ENCODE measurements at regions not wholly inside any gene's neighbourhood (a gene's known extent, or its start where the extent isn't known, plus 50 kb on each side); places are given as distances from the start of the nearest gene placed in this dataset.

DNA sequence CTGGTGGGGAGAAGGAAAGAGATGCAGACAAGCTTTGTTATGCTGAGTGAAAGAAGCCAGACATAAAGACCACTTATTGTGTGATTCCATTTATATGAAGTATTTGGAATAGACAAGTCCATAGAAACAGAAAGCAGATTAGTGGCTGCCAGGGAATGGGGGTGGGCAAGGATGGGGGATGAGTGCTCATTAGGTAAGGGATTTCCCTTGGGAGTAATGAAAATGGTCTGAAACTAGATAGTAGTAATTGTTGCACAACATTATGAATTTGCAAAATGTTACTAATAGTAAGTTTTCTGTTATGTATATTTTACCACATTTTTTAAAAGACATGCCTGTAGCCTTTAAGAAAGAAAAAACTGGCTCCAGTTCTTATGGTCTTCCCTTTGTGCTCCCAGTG, 154.9 kb downstream of the LNPK start:
- TF ChIP-seq, protein P1, sequence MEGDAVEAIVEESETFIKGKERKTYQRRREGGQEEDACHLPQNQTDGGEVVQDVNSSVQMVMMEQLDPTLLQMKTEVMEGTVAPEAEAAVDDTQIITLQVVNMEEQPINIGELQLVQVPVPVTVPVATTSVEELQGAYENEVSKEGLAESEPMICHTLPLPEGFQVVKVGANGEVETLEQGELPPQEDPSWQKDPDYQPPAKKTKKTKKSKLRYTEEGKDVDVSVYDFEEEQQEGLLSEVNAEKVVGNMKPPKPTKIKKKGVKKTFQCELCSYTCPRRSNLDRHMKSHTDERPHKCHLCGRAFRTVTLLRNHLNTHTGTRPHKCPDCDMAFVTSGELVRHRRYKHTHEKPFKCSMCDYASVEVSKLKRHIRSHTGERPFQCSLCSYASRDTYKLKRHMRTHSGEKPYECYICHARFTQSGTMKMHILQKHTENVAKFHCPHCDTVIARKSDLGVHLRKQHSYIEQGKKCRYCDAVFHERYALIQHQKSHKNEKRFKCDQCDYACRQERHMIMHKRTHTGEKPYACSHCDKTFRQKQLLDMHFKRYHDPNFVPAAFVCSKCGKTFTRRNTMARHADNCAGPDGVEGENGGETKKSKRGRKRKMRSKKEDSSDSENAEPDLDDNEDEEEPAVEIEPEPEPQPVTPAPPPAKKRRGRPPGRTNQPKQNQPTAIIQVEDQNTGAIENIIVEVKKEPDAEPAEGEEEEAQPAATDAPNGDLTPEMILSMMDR (IDR thresholded peaks at IDR 0.05; ENCODE audit: insufficient read depth, low read length) = no peak
- TF ChIP-seq, protein P2, sequence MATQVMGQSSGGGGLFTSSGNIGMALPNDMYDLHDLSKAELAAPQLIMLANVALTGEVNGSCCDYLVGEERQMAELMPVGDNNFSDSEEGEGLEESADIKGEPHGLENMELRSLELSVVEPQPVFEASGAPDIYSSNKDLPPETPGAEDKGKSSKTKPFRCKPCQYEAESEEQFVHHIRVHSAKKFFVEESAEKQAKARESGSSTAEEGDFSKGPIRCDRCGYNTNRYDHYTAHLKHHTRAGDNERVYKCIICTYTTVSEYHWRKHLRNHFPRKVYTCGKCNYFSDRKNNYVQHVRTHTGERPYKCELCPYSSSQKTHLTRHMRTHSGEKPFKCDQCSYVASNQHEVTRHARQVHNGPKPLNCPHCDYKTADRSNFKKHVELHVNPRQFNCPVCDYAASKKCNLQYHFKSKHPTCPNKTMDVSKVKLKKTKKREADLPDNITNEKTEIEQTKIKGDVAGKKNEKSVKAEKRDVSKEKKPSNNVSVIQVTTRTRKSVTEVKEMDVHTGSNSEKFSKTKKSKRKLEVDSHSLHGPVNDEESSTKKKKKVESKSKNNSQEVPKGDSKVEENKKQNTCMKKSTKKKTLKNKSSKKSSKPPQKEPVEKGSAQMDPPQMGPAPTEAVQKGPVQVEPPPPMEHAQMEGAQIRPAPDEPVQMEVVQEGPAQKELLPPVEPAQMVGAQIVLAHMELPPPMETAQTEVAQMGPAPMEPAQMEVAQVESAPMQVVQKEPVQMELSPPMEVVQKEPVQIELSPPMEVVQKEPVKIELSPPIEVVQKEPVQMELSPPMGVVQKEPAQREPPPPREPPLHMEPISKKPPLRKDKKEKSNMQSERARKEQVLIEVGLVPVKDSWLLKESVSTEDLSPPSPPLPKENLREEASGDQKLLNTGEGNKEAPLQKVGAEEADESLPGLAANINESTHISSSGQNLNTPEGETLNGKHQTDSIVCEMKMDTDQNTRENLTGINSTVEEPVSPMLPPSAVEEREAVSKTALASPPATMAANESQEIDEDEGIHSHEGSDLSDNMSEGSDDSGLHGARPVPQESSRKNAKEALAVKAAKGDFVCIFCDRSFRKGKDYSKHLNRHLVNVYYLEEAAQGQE (IDR thresholded peaks at IDR 0.05; ENCODE audit: insufficient replicate concordance, low read depth) = no peak
- TF ChIP-seq POLR2AphosphoS5 (IDR thresholded peaks at IDR 0.05; ENCODE audit: low read depth) = no peak

All from HL-60 (cell line).